ENCODE measurements at regions not wholly inside any gene's neighbourhood (a gene's known extent, or its start where the extent isn't known, plus 50 kb on each side); places are given as distances from the start of the nearest gene placed in this dataset.

- DNase-seq (ENCODE audit: low spot score) (no peak), ATAC-seq (no peak), FAIRE-seq (no peak)
- Histone ChIP-seq H3K4me2 (ENCODE audit: low read depth, low read length) (no peak overlapping the region), H3K4me3 (replicated peaks in 1 of 3; ENCODE audit: insufficient read depth in 1 of 3, low read depth in 2 of 3, low read length in 3 of 3) (no peak overlapping the region), H3K27ac (ENCODE audit: extremely low read length, insufficient read depth, low read length) (no peak overlapping the region), H3K9ac (ENCODE audit: insufficient read depth, low read depth, low read length) (no peak overlapping the region), H3K4me1 (ENCODE audit: insufficient read depth, low read length) (no peaks in the 10 kb centered on the region), H2AFZ (ENCODE audit: low read length) (no peak overlapping the region), H3K79me2 (ENCODE audit: insufficient read depth, low read length) (no peaks in the 10 kb centered on the region), H4K20me1 (ENCODE audit: insufficient read depth, low read length) (no peaks in the 10 kb centered on the region), H3K36me3 (replicated peaks in 1 of 2; ENCODE audit: control insufficient read depth in 1 of 2, insufficient read depth in 2 of 2, low read length in 2 of 2) (no peaks in the 10 kb centered on the region), H3K27me3 (ENCODE audit: control insufficient read depth in 1 of 2, insufficient read depth in 2 of 2, low read length in 2 of 2) (no peaks in the 10 kb centered on the region), H3K9me3 (ENCODE audit: low read length) (peaks cover 35% of the 10 kb centered on the region)
- TF ChIP-seq ZNF672 (CRISPR knock-in tag; IDR thresholded peaks at IDR 0.05): no peak
- peak in 1 of 2 experiments; percentile 51; a peak in 1 of 4 replicates for TF ChIP-seq MAFK (conservative IDR thresholded peaks at IDR 0.05 in 1 of 2, IDR thresholded peaks at IDR 0.05 in 1 of 2; ENCODE audit: low read length in 2 of 2)
- TF ChIP-seq DZIP1 (CRISPR knock-in tag; IDR thresholded peaks at IDR 0.05): no peak
- ChIA-PET CTCF (ENCODE audit: low intra/inter-chr PET ratio, low total read pairs) (no interaction called here), POLR2A (no interaction called here)
- no TSS peak for BruUV-seq (replicated peaks)
- intact Hi-C loops (cut with micrococcal nuclease; ENCODE audit: unreplicated experiment) (no loop called here), in situ Hi-C loops (cut with HindIII; ENCODE audit: extremely low pct_ligation_motif_present, low pct_unique_long_range_greater_than_20kb) (no loop called here)
- 2% methylated on average over 3 of the region's 3 CpGs for WGBS (ENCODE audit: low lambda C conversion rate)
Observed at GRCh38 chr11:106390078-106390477, 312.6 kb downstream of the AASDHPPT start.

DNA sequence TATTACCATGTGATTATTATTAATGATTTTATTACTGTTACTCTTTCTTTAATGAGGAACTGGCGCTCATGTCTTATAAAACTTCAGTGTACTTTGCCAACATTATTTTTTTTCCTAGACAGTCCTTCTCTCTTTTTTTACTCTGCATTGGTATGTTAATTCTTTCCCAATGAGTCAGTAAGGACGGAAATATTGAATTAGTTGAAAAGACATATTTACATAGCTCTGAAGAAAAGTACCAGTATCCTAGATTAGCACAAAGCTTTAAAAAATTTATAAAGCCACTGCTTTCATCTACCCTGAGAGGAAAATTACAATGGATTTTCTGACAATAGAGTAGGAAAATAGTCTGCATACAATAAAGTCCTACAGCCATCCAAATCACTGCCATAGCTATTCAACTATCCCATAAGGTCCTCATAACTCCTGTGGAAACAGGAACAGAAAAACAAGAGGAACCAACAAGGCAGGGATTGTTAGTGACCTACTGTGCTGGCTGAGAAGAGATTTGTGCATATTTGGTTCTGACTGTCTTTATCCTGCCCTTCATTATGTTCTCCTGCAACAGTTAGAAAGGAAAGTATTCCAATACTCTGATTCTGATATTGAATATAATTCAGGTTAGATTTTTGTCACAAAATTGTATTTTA is 314.4 kb downstream of the AASDHPPT start:
- no peak for TF ChIP-seq SOX13 (IDR thresholded peaks at IDR 0.05)
- peak in 1 of 2 experiments; percentile 8; a peak in 1 of 4 replicates for TF ChIP-seq SOX13 (CRISPR knock-in tag; conservative IDR thresholded peaks at IDR 0.05 in 1 of 2, IDR thresholded peaks at IDR 0.05 in 1 of 2)
- TF ChIP-seq TOE1 (CRISPR knock-in tag; IDR thresholded peaks at IDR 0.05): no peak
- no peaks in the 10 kb centered on the region for H3K4me1 ChIP-seq (ENCODE audit: insufficient read depth, low read length)
- in situ Hi-C loops (cut with HindIII; ENCODE audit: extremely low pct_ligation_motif_present, low pct_unique_long_range_greater_than_20kb): no loop called here
- H2AFZ ChIP-seq (ENCODE audit: low read length): no peak overlapping the region
- H3K4me3 ChIP-seq (replicated peaks in 1 of 3; ENCODE audit: insufficient read depth in 1 of 3, low read depth in 2 of 3, low read length in 3 of 3): no peak overlapping the region
- WGBS (ENCODE audit: low lambda C conversion rate): 4% methylated on average over 2 of the region's 2 CpGs
- H3K27ac ChIP-seq (ENCODE audit: extremely low read length, insufficient read depth, low read length): no peak overlapping the region
- ChIA-PET CTCF (ENCODE audit: low intra/inter-chr PET ratio, low total read pairs) (no interaction called here), POLR2A (no interaction called here)
- ATAC-seq (no peak), DNase-seq (ENCODE audit: low spot score) (no peak), FAIRE-seq (no peak)
- no peaks in the 10 kb centered on the region for H4K20me1 ChIP-seq (ENCODE audit: insufficient read depth, low read length)
- H3K9me3 ChIP-seq (ENCODE audit: low read length): peaks cover 39% of the 10 kb centered on the region
- H3K9ac ChIP-seq (ENCODE audit: insufficient read depth, low read depth, low read length): no peak overlapping the region
- no peaks in the 10 kb centered on the region for H3K36me3 ChIP-seq (replicated peaks in 1 of 2; ENCODE audit: control insufficient read depth in 1 of 2, insufficient read depth in 2 of 2, low read length in 2 of 2)
- no peaks in the 10 kb centered on the region for H3K79me2 ChIP-seq (ENCODE audit: insufficient read depth, low read length)
- intact Hi-C loops (cut with micrococcal nuclease; ENCODE audit: unreplicated experiment): no loop called here
- H3K27me3 ChIP-seq (ENCODE audit: control insufficient read depth in 1 of 2, insufficient read depth in 2 of 2, low read length in 2 of 2): no peaks in the 10 kb centered on the region
- no peak overlapping the region for H3K4me2 ChIP-seq (ENCODE audit: low read depth, low read length)
- BruUV-seq (replicated peaks): no TSS peak
